ENCODE measurements at regions not wholly inside any gene's neighbourhood (a gene's known extent, or its start where the extent isn't known, plus 50 kb on each side); places are given as distances from the start of the nearest gene placed in this dataset.

GRCh38 chr17:62862251-62862650, 54.1 kb upstream of the MARCHF10 start:
- TF ChIP-seq, protein P1, sequence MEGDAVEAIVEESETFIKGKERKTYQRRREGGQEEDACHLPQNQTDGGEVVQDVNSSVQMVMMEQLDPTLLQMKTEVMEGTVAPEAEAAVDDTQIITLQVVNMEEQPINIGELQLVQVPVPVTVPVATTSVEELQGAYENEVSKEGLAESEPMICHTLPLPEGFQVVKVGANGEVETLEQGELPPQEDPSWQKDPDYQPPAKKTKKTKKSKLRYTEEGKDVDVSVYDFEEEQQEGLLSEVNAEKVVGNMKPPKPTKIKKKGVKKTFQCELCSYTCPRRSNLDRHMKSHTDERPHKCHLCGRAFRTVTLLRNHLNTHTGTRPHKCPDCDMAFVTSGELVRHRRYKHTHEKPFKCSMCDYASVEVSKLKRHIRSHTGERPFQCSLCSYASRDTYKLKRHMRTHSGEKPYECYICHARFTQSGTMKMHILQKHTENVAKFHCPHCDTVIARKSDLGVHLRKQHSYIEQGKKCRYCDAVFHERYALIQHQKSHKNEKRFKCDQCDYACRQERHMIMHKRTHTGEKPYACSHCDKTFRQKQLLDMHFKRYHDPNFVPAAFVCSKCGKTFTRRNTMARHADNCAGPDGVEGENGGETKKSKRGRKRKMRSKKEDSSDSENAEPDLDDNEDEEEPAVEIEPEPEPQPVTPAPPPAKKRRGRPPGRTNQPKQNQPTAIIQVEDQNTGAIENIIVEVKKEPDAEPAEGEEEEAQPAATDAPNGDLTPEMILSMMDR (IDR thresholded peaks at IDR 0.05): no peak
- no peak for TF ChIP-seq POLR2A (IDR thresholded peaks at IDR 0.05)
